GM18951 (cell line): ENCODE measurements at regions not wholly inside any gene's neighbourhood (a gene's known extent, or its start where the extent isn't known, plus 50 kb on each side); places are given as distances from the start of the nearest gene placed in this dataset.

Experiments
- POLR2A ChIP-seq: IDR thresholded peaks from 4 replicates; pipeline ENCODE4 v1.6.1; 2011; ENCODE audit warnings: mild to moderate bottlenecking; ENCODE audit not compliant: insufficient read length, insufficient read depth; ENCODE audit errors: extremely low read depth
- in situ Hi-C: fragments of 300-500 bp; cut with MboI; formaldehyde crosslinking; loops from one replicate; pipeline ENCODE4 v1.12.0; 2022; ENCODE audit warnings: low sequenced_read_pairs, mixed read lengths, inconsistent platforms; ENCODE audit not compliant: unreplicated experiment

DNA sequence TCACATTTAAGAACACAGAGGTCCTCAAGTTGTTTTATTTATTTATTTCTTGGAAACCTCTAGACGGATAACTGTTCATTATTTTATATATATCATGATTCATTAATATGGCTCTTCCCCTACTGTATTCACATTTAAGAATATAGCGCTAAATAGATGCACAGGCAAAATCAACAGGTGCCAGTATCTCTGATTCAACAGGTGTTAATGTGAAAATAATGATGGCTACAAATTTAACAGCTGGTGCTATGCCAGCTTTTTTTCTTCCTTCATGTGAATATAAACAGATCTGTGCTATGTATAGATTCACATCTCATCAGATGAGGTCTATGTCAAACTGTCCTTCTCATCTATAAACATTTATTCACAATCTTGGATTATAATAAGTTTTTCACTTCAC, 218.5 kb upstream of the NR2F2 start:
- no peak for TF ChIP-seq POLR2A
- in situ Hi-C loops: no loop called here

GRCh38 chr15:96115642-96116041, 214.9 kb upstream of the NR2F2 start:
- in situ Hi-C loops: no loop called here

DNA sequence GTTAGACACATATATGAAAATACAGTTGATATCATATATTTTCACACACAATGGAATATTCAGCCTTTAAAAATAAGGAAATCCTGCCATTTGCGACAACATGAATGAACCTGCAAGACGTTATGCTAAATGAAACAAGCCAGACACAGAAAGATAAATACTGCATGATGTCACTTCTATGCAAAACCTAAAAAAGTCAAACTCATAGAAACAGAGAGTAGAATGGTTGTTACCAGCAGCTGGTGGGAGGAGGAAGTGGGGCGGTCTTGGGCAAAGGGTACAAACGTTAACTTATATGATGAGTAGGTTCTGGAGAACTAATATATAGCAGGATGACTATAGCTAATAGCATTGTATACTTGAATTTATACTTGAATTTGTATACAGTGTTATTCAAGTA, 213.2 kb upstream of the NR2F2 start:
- TF ChIP-seq POLR2A: no peak
- in situ Hi-C loops: no loop called here

More at GRCh38 chr15:96115642-96116041, 214.9 kb upstream of the NR2F2 start:
- TF ChIP-seq POLR2A: no peak

DNA sequence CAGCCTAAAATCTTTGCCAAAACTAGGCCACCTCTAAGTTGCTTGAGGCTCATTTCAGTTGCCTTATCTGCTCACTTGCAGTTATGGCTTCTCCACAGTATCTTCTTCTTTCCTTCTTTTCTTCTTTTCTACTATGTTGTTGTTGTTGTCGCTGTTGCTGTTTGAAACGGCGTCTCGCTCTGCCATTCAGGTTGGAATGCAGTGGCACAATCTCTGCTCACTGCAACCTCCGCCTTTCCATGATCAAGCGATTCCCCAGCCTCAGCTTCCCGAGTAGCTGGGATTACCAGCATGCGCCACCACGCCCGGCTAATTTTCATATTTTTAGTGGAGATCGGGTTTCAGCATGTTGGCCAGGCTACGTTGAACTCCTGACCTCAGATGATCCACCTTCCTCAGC, 210.8 kb upstream of the NR2F2 start:
- in situ Hi-C loops: no loop called here

DNA sequence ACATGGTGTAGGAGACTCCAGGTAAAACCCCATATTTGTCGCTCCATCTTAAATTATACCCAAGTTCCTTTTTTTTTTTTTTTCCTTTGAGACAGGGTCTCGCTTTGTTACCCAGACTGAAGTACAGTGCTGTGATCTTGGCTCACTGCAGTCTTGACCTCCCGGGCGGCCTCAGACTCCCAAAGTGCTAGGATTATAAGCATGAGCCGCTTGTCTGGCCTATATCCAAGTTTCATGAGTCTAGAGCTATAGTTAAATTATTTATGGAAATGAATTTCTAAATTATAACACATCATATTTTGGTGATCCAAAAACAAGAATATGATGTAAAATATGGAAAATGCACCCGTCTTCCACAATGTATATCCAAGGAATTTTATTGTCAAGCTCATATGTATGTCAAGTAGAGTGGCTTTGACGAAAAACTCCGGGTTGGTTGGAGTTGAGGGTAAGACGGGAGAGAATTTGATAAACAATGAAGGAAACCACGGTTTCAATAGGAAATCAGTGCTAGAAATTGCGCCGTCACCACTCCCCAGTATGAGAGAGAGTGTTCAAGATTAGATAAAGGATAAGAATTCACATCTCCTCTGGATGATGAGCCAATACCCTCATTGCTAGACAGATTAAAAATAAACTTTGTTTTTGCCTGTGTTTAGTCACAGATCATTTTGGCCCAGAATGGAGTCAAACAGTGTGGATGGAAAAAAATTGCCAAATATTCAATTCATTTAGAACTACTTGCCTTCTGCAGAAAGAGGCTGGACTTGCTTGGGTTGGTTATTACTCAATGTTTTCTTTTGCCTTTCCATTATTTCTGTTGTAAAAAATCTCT, 209.2 kb upstream of the NR2F2 start:
- in situ Hi-C loops: no loop called here
- TF ChIP-seq POLR2A: no peak

More for the DNA sequence above, 210.8 kb upstream of the NR2F2 start:
- no peak for TF ChIP-seq POLR2A

- TF ChIP-seq POLR2A: no peak
- in situ Hi-C loops: no loop called here
Measured at GRCh38 chr15:96122077-96123027, 208.1 kb upstream of the NR2F2 start.

GRCh38 chr15:96123028-96123400, 207.5 kb upstream of the NR2F2 start:
- in situ Hi-C loops: no loop called here
- no peak for TF ChIP-seq POLR2A

- in situ Hi-C loops: no loop called here
- TF ChIP-seq POLR2A: no peak
Measured at GRCh38 chr15:96123630-96124187, 206.8 kb upstream of the NR2F2 start.

DNA sequence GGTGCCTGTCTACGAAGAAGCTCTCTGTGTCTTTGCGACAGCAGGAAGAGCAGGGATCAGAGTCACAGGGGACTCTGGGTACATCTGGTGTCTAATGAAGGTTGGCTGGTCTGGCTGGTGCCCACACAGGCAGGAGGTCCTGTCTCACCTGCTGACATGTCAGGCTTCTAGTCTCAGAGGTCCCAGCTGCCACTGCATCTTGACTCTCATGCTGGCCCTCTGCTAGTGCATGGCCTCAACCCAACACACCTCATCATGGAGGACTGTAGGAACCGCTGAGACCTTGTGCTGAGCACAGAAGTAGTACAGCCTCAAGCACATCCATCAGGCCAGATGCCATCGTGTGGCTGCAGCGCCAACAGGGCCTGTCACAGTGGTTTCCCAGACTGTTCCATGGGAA, 206.1 kb upstream of the NR2F2 start:
- in situ Hi-C loops: no loop called here
- TF ChIP-seq POLR2A: no peak

DNA sequence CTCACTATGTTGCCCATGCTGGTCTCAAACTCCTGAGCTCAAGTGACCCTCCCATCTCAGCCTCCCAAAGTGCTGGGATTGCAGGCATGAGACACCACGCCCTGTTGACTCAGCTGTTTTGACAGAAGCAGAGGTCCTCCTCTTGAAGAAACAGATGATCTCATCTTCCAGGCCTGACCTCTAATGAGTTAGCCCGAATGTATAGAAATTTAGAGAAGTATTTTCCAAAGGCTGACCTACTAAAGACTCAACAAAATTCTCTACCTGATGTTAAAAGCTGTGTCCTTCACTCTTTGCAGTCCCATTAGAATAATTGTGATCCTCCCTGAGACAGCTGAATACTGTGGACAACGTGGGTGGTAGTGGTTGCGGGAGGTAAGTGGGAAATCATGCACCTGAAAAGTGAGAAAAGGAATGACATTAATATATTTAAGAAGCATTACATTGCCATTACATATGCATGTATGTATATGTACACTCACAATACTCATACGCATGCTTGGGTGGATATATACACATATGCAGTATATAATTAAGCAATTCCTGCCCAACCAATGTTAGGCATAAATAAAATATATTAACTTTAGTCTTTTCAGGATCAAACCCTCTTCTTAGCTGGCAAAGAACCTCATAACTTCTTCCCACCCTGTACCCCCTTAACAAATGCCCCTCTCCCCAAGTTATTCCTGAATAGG, 204.6 kb upstream of the NR2F2 start:
- in situ Hi-C loops: no loop called here
- no peak for TF ChIP-seq POLR2A

DNA sequence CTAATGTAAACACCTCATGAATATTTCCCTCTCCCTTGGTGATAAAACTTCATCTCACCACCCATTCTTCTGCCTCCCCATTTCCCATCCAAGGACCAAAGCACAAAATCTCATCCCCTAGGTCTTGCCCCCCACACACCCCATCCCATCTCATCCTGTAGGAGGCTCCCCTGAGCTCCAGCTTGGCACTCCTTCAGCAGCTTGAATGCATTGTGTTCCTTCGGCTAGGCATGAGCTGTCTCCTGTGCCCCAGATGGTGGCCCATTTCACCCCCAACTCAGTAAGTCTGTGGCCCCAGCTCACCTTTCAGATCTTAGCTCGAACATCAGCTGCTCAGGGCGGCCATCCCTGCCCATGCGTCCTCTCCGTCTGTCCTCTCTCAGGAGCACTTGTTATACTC, 203.6 kb upstream of the NR2F2 start:
- TF ChIP-seq POLR2A: no peak
- in situ Hi-C loops: no loop called here

- TF ChIP-seq POLR2A: no peak
- in situ Hi-C loops: no loop called here
Measured at GRCh38 chr15:96130734-96131133, 199.8 kb upstream of the NR2F2 start.

DNA sequence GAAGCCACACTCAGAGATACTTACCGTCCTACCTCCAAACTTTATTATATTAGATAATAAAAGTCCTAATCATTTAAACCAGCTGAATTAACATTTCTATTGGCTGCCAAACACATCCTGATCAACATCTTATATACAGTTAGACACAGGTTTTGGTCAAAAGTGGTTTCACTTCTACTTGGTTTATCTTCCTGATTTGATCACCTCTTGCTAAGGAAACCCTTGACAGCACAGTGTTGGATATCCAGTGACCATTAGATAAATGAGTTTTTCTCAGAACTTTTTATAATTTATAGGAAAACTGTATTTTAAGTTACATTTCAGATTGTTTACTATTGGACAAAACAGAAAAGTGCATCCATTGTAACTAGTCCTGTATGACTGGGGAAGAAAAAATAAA, 198.4 kb upstream of the NR2F2 start:
- no peak for TF ChIP-seq POLR2A
- in situ Hi-C loops: no loop called here
